ENCODE measurements at regions not wholly inside any gene's neighbourhood (a gene's known extent, or its start where the extent isn't known, plus 50 kb on each side); places are given as distances from the start of the nearest gene placed in this dataset.

- ATAC-seq (ENCODE audit: low read depth), result no peak
- no peak for DNase-seq
- H3K79me2 ChIP-seq (ENCODE audit: control insufficient read depth, insufficient read depth, low read length), result peaks cover 8% of the 10 kb centered on the region
- H3K9me3 ChIP-seq (ENCODE audit: control extremely low read depth in 1 of 3, control insufficient read depth in 2 of 3, insufficient read depth in 1 of 3, low read length in 2 of 3), result no peaks in the 10 kb centered on the region
- H3K4me3 ChIP-seq (ENCODE audit: control extremely low read depth in 1 of 5, extremely low read depth in 1 of 5, insufficient read depth in 1 of 5, low read depth in 2 of 5, low read length in 4 of 5), result no peak overlapping the region
- H4K20me1 ChIP-seq (ENCODE audit: control insufficient read depth, insufficient read depth, low read length, poor library complexity, severe bottlenecking), result no peaks in the 10 kb centered on the region
- H3K4me1 Mint-ChIP-seq, result peaks cover 9% of the 10 kb centered on the region
- no peak overlapping the region for H3K9ac ChIP-seq (ENCODE audit: low read length)
- H3K27ac ChIP-seq (ENCODE audit: low read length in 2 of 2), result no peak overlapping the region
- no peak overlapping the region for H2AFZ ChIP-seq (ENCODE audit: insufficient read depth, low read depth, low read length, poor library complexity, severe bottlenecking)
- WGBS (ENCODE audit: insufficient coverage), result no CpG with 5 or more reads among the region's 3 CpGs
- H3K27me3 Mint-ChIP-seq, result no peaks in the 10 kb centered on the region
- intact Hi-C loops (cut with micrococcal nuclease), result no loop called here
- ChIA-PET CTCF (no interaction called here), POLR2A (no interaction called here)
- H3K27ac Mint-ChIP-seq, result no peak overlapping the region
- H3K27me3 ChIP-seq (replicated peaks in 1 of 4; ENCODE audit: control extremely low read depth in 1 of 4, control insufficient read depth in 3 of 4, insufficient read depth in 4 of 4, low read length in 3 of 4), result no peaks in the 10 kb centered on the region
- no peak overlapping the region for H3K4me2 ChIP-seq (replicated peaks; ENCODE audit: low read depth, low read length, poor library complexity, severe bottlenecking)
- TF ChIP-seq, protein P1, sequence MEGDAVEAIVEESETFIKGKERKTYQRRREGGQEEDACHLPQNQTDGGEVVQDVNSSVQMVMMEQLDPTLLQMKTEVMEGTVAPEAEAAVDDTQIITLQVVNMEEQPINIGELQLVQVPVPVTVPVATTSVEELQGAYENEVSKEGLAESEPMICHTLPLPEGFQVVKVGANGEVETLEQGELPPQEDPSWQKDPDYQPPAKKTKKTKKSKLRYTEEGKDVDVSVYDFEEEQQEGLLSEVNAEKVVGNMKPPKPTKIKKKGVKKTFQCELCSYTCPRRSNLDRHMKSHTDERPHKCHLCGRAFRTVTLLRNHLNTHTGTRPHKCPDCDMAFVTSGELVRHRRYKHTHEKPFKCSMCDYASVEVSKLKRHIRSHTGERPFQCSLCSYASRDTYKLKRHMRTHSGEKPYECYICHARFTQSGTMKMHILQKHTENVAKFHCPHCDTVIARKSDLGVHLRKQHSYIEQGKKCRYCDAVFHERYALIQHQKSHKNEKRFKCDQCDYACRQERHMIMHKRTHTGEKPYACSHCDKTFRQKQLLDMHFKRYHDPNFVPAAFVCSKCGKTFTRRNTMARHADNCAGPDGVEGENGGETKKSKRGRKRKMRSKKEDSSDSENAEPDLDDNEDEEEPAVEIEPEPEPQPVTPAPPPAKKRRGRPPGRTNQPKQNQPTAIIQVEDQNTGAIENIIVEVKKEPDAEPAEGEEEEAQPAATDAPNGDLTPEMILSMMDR (IDR thresholded peaks at IDR 0.05), result no peak
- TF ChIP-seq EZH2 (IDR thresholded peaks at IDR 0.05; ENCODE audit: borderline replicate concordance, insufficient read depth, low read depth, low read length, poor library complexity, severe bottlenecking), result no peak
- no peaks in the 10 kb centered on the region for H3K4me1 ChIP-seq (ENCODE audit: control insufficient read depth in 2 of 2, insufficient read depth in 2 of 2, low read length in 2 of 2)
- H3K9me3 Mint-ChIP-seq (ENCODE audit: insufficient read depth), result no peaks in the 10 kb centered on the region
- no peak overlapping the region for H3K4me3 Mint-ChIP-seq
- H3K36me3 ChIP-seq (replicated peaks in 1 of 2; ENCODE audit: control extremely low read depth in 1 of 2, control insufficient read depth in 1 of 2, extremely low read depth in 1 of 2, insufficient read depth in 2 of 2, low read length in 1 of 2), result no peaks in the 10 kb centered on the region
Measured at GRCh38 chr2:144288438-144288837, 231.5 kb downstream of the ZEB2 start.

- Mint-ChIP-seq H3K27ac (no peak overlapping the region), H3K9me3 (ENCODE audit: insufficient read depth) (no peaks in the 10 kb centered on the region), H3K4me3 (no peak overlapping the region), H3K27me3 (no peaks in the 10 kb centered on the region), H3K4me1 (peaks cover 12% of the 10 kb centered on the region)
- H4K20me1 ChIP-seq (ENCODE audit: control insufficient read depth, insufficient read depth, low read length, poor library complexity, severe bottlenecking), result no peaks in the 10 kb centered on the region
- CTCF ChIA-PET, result no interaction called here
- H3K36me3 ChIP-seq (replicated peaks in 1 of 2; ENCODE audit: control extremely low read depth in 1 of 2, control insufficient read depth in 1 of 2, extremely low read depth in 1 of 2, insufficient read depth in 2 of 2, low read length in 1 of 2), result no peaks in the 10 kb centered on the region
- H3K27ac ChIP-seq (ENCODE audit: low read length in 2 of 2), result no peak overlapping the region
- POLR2A ChIA-PET, result no interaction called here
- no peaks in the 10 kb centered on the region for H3K4me1 ChIP-seq (ENCODE audit: control insufficient read depth in 2 of 2, insufficient read depth in 2 of 2, low read length in 2 of 2)
- peaks cover 13% of the 10 kb centered on the region for H3K79me2 ChIP-seq (ENCODE audit: control insufficient read depth, insufficient read depth, low read length)
- H3K9ac ChIP-seq (ENCODE audit: low read length), result no peak overlapping the region
- DNase-seq (no peak), ATAC-seq (ENCODE audit: low read depth) (no peak)
- no peaks in the 10 kb centered on the region for H3K9me3 ChIP-seq (ENCODE audit: control extremely low read depth in 1 of 3, control insufficient read depth in 2 of 3, insufficient read depth in 1 of 3, low read length in 2 of 3)
- no peak overlapping the region for H3K4me2 ChIP-seq (replicated peaks; ENCODE audit: low read depth, low read length, poor library complexity, severe bottlenecking)
- TF ChIP-seq, protein P1 (IDR thresholded peaks at IDR 0.05), result no peak
- TF ChIP-seq EZH2 (IDR thresholded peaks at IDR 0.05; ENCODE audit: borderline replicate concordance, insufficient read depth, low read depth, low read length, poor library complexity, severe bottlenecking), result no peak
- no peak overlapping the region for H2AFZ ChIP-seq (ENCODE audit: insufficient read depth, low read depth, low read length, poor library complexity, severe bottlenecking)
- intact Hi-C loops (cut with micrococcal nuclease), result no loop called here
- H3K4me3 ChIP-seq (ENCODE audit: control extremely low read depth in 1 of 5, extremely low read depth in 1 of 5, insufficient read depth in 1 of 5, low read depth in 2 of 5, low read length in 4 of 5), result no peak overlapping the region
- H3K27me3 ChIP-seq (replicated peaks in 1 of 4; ENCODE audit: control extremely low read depth in 1 of 4, control insufficient read depth in 3 of 4, insufficient read depth in 4 of 4, low read length in 3 of 4), result no peaks in the 10 kb centered on the region
Measured at GRCh38 chr2:144285324-144285723, 234.6 kb downstream of the ZEB2 start.
